SU-DHL-6 (cell line): ENCODE measurements at regions not wholly inside any gene's neighbourhood (a gene's known extent, or its start where the extent isn't known, plus 50 kb on each side); places are given as distances from the start of the nearest gene placed in this dataset.

Source experiments
- EZH2phosphoT487 ChIP-seq: fragments of 200-600 bp; sonication (generic), shearing (Covaris generic); conservative IDR thresholded peaks from 2 replicates; pipeline ENCODE4 v1.6.1; 2018; ENCODE audit warnings: mild to moderate bottlenecking, antibody characterized with exemption, low read length, moderate library complexity, mixed read lengths
- TF ChIP-seq, protein P1 (sequence below): fragments of 200-600 bp; sonication (generic); IDR thresholded peaks from one replicate; pipeline ENCODE4 v1.5.1; 2017; ENCODE audit warnings: antibody characterized with exemption, mild to moderate bottlenecking, low read length, moderate library complexity; ENCODE audit not compliant: insufficient read depth, poor library complexity, severe bottlenecking

GRCh38 chr11:13074714-13075464 lies 65.8 kb downstream of the RASSF10 start:
- TF ChIP-seq, protein P1, sequence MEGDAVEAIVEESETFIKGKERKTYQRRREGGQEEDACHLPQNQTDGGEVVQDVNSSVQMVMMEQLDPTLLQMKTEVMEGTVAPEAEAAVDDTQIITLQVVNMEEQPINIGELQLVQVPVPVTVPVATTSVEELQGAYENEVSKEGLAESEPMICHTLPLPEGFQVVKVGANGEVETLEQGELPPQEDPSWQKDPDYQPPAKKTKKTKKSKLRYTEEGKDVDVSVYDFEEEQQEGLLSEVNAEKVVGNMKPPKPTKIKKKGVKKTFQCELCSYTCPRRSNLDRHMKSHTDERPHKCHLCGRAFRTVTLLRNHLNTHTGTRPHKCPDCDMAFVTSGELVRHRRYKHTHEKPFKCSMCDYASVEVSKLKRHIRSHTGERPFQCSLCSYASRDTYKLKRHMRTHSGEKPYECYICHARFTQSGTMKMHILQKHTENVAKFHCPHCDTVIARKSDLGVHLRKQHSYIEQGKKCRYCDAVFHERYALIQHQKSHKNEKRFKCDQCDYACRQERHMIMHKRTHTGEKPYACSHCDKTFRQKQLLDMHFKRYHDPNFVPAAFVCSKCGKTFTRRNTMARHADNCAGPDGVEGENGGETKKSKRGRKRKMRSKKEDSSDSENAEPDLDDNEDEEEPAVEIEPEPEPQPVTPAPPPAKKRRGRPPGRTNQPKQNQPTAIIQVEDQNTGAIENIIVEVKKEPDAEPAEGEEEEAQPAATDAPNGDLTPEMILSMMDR: no peak
- no peak for TF ChIP-seq EZH2phosphoT487
